Liver (tissue), 8 donors: ENCODE measurements at regions not wholly inside any gene's neighbourhood (a gene's known extent, or its start where the extent isn't known, plus 50 kb on each side); places are given as distances from the start of the nearest gene placed in this dataset.

Experiments
- DNase-seq: peaks from one replicate; pipeline ENCODE4 v3.0.0-alpha.2; 2017; ENCODE audit warnings: low spot score
- H3K27ac ChIP-seq, 2 donors: one replicate each; pipeline ENCODE4 v1.7.0; 2013; ENCODE audit warnings: inconsistent platforms in 2 of 2, low read length in 2 of 2, control low read depth in 1 of 2, low read depth in 1 of 2, mild to moderate bottlenecking in 1 of 2
- H3K27me3 ChIP-seq, 4 donors: one replicate each; pipeline versions ENCODE4 v1.6.1 to v1.7.0; 2013; ENCODE audit warnings: low read length in 3 of 4, inconsistent platforms in 1 of 4, mild to moderate bottlenecking in 1 of 4, moderate library complexity in 1 of 4; ENCODE audit not compliant: control insufficient read depth in 4 of 4, insufficient read depth in 4 of 4
- H3K36me3 ChIP-seq, 4 donors: one replicate each; pipeline versions ENCODE4 v1.6.1 to v1.7.0; 2013; ENCODE audit warnings: low read length in 3 of 4, mild to moderate bottlenecking in 3 of 4, low read depth in 1 of 4, moderate library complexity in 1 of 4; ENCODE audit not compliant: control insufficient read depth in 4 of 4, insufficient read depth in 3 of 4
- H3K4me1 ChIP-seq, 4 donors: one replicate each; pipeline versions ENCODE4 v1.6.1 to v1.7.0; 2013; ENCODE audit warnings: low read length in 3 of 4, mild to moderate bottlenecking in 3 of 4, moderate library complexity in 1 of 4; ENCODE audit not compliant: control insufficient read depth in 4 of 4, insufficient read depth in 4 of 4
- H3K4me3 ChIP-seq, 3 donors: one replicate each; pipeline versions ENCODE4 v1.6.1 to v1.7.0; 2013; ENCODE audit warnings: low read length in 3 of 3, control low read depth in 1 of 3, low read depth in 1 of 3, mild to moderate bottlenecking in 1 of 3
- H3K9ac ChIP-seq, 2 donors: one replicate each; pipeline ENCODE4 v1.7.0; 2013; ENCODE audit warnings: low read length in 2 of 2, mild to moderate bottlenecking in 2 of 2, moderate library complexity in 2 of 2, control low read depth in 1 of 2, low read depth in 1 of 2
- H3K9me3 ChIP-seq, 4 donors: one replicate each; pipeline versions ENCODE4 v1.6.1 to v1.7.0; 2013; ENCODE audit warnings: low read length in 3 of 4; ENCODE audit not compliant: control insufficient read depth in 4 of 4
- ATF3 ChIP-seq: IDR thresholded peaks from 2 replicates; pipeline ENCODE4 v1.6.1; 2016; ENCODE audit warnings: antibody characterized with exemption
- EGR1 ChIP-seq, 2 donors: IDR thresholded peaks; 2 replicates each; pipeline ENCODE4 v1.6.1; 2016 to 2018; ENCODE audit warnings: antibody characterized with exemption in 2 of 2, low read depth in 2 of 2
- FOXA2 ChIP-seq: IDR thresholded peaks from 2 replicates; pipeline ENCODE4 v1.6.1; 2016; ENCODE audit warnings: antibody characterized with exemption
- GABPA ChIP-seq, 2 donors: IDR thresholded peaks in 1 of 2; conservative IDR thresholded peaks in 1 of 2; 2 replicates each; pipeline ENCODE4 v1.6.1; 2016; ENCODE audit warnings: antibody characterized with exemption in 2 of 2, mild to moderate bottlenecking in 1 of 2, moderate library complexity in 1 of 2
- HNF4G ChIP-seq: IDR thresholded peaks from 2 replicates; pipeline ENCODE4 v1.6.1; 2016; ENCODE audit warnings: antibody characterized with exemption
- JUND ChIP-seq, 2 donors: IDR thresholded peaks; 2 replicates each; pipeline ENCODE4 v1.6.1; 2016; ENCODE audit warnings: antibody characterized with exemption in 2 of 2
- NR2F2 ChIP-seq: IDR thresholded peaks from 2 replicates; pipeline ENCODE4 v1.6.1; 2016; ENCODE audit warnings: antibody characterized with exemption
- RAD21 ChIP-seq, 2 donors: IDR thresholded peaks; 2 replicates each; pipeline ENCODE4 v1.6.1; 2016; ENCODE audit warnings: antibody characterized with exemption in 2 of 2, mild to moderate bottlenecking in 2 of 2
- REST ChIP-seq: IDR thresholded peaks from 2 replicates; pipeline ENCODE4 v1.6.1; 2016; ENCODE audit warnings: antibody characterized with exemption, mild to moderate bottlenecking
- RXRA ChIP-seq, 2 donors: IDR thresholded peaks; 2 replicates each; pipeline ENCODE4 v1.6.1; 2017 to 2018; ENCODE audit warnings: antibody characterized with exemption in 2 of 2, mild to moderate bottlenecking in 1 of 2
- TAF1 ChIP-seq: conservative IDR thresholded peaks from 2 replicates; pipeline ENCODE4 v1.6.1; 2016; ENCODE audit warnings: antibody characterized with exemption, mild to moderate bottlenecking
- WGBS: extraction: QIAGEN DNeasy Blood & Tissue Kit; methylation state at CpG from one replicate; pipeline ENCODE4 v1.1.7; 2013; 5-methylcytosine and 5-hydroxymethylcytosine counted together
- TF ChIP-seq, protein P1 (sequence below): fragments of 150-350 bp; IDR thresholded peaks from 2 replicates; pipeline ENCODE4 v1.5.1; 2017; ENCODE audit warnings: improper control_type of control experiment, low read depth, low read length; ENCODE audit not compliant: missing input control
- TF ChIP-seq, protein P2 (sequence below): IDR thresholded peaks from 2 replicates; pipeline ENCODE4 v1.6.1; 2016; ENCODE audit warnings: antibody characterized with exemption
- donor health status: healthy.
- donor health status: healthy.
- donor health status: healthy.
- donor health status: healthy.
- donor health status: healthy.

DNA sequence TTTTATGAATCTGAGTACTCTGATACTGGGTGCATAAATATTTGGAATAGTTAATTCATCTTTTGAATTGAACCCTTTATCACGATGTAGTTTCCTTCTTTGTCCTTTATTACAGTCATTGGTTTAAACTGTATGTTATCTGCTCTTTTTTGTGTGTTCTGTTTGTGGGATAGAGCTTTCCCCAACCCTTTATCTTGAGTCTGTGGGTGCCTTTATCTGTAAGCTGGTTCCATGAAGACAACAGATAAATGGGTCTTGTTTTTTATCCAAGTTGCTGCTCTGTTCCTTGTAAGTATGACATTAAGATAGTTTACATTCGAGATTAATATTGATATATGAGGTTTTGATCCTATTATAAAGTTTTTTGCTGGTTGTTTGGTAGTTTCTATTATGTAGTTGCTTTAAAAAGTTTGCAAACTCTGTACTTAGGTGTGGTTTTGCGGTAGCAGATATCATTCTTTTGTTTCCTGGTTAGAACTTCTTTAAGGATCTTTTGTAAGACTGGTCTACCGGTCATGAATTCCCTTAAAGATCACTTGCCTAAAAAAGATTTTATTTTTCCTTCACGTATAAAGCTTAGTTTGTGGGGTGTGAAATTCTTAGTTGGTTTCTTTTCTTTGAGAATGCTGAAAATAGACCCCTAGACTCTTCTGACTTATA is 1451.3 kb upstream of the SLC39A10 start:
- WGBS: 64% methylated on average over 5 of the region's 5 CpGs
- no peaks in the 10 kb centered on the region for H3K36me3 ChIP-seq
- no peak overlapping the region for H3K4me3 ChIP-seq
- peaks cover 0 to 2% (median 0%) of the 10 kb centered on the region in 4 donors for H3K27me3 ChIP-seq
- no peaks in the 10 kb centered on the region for H3K4me1 ChIP-seq
- H3K27ac ChIP-seq: no peak overlapping the region
- no peak for DNase-seq
- H3K9me3 ChIP-seq: peaks cover 0 to 8% (median 0%) of the 10 kb centered on the region in 4 donors
- no peak overlapping the region for H3K9ac ChIP-seq
- TF ChIP-seq, protein P1, sequence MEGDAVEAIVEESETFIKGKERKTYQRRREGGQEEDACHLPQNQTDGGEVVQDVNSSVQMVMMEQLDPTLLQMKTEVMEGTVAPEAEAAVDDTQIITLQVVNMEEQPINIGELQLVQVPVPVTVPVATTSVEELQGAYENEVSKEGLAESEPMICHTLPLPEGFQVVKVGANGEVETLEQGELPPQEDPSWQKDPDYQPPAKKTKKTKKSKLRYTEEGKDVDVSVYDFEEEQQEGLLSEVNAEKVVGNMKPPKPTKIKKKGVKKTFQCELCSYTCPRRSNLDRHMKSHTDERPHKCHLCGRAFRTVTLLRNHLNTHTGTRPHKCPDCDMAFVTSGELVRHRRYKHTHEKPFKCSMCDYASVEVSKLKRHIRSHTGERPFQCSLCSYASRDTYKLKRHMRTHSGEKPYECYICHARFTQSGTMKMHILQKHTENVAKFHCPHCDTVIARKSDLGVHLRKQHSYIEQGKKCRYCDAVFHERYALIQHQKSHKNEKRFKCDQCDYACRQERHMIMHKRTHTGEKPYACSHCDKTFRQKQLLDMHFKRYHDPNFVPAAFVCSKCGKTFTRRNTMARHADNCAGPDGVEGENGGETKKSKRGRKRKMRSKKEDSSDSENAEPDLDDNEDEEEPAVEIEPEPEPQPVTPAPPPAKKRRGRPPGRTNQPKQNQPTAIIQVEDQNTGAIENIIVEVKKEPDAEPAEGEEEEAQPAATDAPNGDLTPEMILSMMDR: no peak
- TF ChIP-seq RAD21 (IDR thresholded peaks at IDR 0.05) (no peak), REST (no peak), JUND (IDR thresholded peaks at IDR 0.05) (no peak), ATF3 (no peak), HNF4G (no peak), TAF1 (no peak), RXRA (IDR thresholded peaks at IDR 0.05) (no peak), NR2F2 (no peak), GABPA (IDR thresholded peaks at IDR 0.05 in 1 of 2, conservative IDR thresholded peaks at IDR 0.05 in 1 of 2) (no peak), FOXA2 (no peak), EGR1 (IDR thresholded peaks at IDR 0.05; ENCODE audit: low read depth in 2 of 2) (no peak)
- TF ChIP-seq, protein P2, sequence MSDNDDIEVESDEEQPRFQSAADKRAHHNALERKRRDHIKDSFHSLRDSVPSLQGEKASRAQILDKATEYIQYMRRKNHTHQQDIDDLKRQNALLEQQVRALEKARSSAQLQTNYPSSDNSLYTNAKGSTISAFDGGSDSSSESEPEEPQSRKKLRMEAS: no peak

DNA sequence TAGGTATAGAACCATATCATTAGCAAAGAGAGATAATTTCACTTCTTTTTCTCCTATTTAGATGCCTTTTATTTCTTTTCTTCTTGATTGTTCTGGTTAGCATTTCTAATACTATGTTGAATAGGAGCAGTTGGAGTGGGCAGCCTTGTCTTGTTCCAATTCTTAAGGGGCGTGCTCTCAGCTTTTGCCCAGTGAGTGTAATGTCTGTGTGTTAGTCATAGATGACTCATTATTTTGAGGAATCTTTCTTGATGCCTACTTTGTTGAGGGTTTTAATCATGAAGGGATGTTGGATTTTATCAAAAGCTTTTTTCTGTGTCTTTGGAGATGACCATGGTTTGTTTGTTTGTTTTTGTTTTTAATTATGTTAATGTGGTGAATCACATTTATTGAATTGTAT is 1453.1 kb upstream of the SLC39A10 start:
- H3K4me1 ChIP-seq: no peaks in the 10 kb centered on the region
- no peaks in the 10 kb centered on the region for H3K36me3 ChIP-seq
- no peak overlapping the region for H3K9ac ChIP-seq
- H3K27ac ChIP-seq: no peak overlapping the region
- H3K27me3 ChIP-seq: peaks cover 0 to 2% (median 0%) of the 10 kb centered on the region in 4 donors
- DNase-seq: no peak
- peaks cover 0 to 12% (median 1%) of the 10 kb centered on the region in 4 donors for H3K9me3 ChIP-seq
- no peak for TF ChIP-seq NR2F2
- no peak overlapping the region for H3K4me3 ChIP-seq
- WGBS: 65% methylated on average over 1 of the region's 1 CpG
